Astrocyte (in vitro differentiated cells and primary cell): ENCODE measurements at regions not wholly inside any gene's neighbourhood (a gene's known extent, or its start where the extent isn't known, plus 50 kb on each side); places are given as distances from the start of the nearest gene placed in this dataset.
A peak's percentile ranks its signal among the peaks of the same experiment; 100 is the strongest.

Source experiments
- DNase-seq: peaks from one replicate; pipeline ENCODE4 v3.0.0-alpha.2; 2010; ENCODE audit warnings: low read depth
- FAIRE-seq: peaks from 2 replicates; lab custom pipeline; 2011; peaks lifted over from hg19 to GRCh38; lab: Jason Lieb, UNC
- H2AFZ ChIP-seq: 2 replicates; pipeline ENCODE4 v1.6.0; 2012; ENCODE audit warnings: low read depth, low read length, inconsistent platforms
- H3K27ac ChIP-seq: 2 replicates; pipeline ENCODE4 v1.5.1; 2011; ENCODE audit warnings: low read depth, low read length, inconsistent platforms
- H3K27me3 ChIP-seq: 2 replicates; pipeline ENCODE4 v1.6.0; 2011; ENCODE audit warnings: low read length, inconsistent platforms; ENCODE audit not compliant: insufficient read depth
- H3K36me3 ChIP-seq: 2 replicates; pipeline ENCODE4 v1.5.1; 2011; ENCODE audit warnings: low read length, inconsistent platforms; ENCODE audit not compliant: insufficient read depth
- H3K4me1 ChIP-seq: 2 replicates; pipeline ENCODE4 v1.5.1; 2011; ENCODE audit warnings: low read length, inconsistent platforms; ENCODE audit not compliant: insufficient read depth
- H3K4me2 ChIP-seq: 2 replicates; pipeline ENCODE4 v1.6.0; 2012; ENCODE audit warnings: low read length, inconsistent platforms
- H3K4me3 ChIP-seq: 2 replicates; pipeline ENCODE4 v1.5.1; 2011; ENCODE audit warnings: low read depth, mild to moderate bottlenecking, low read length, inconsistent platforms; ENCODE audit not compliant: insufficient read depth
- H3K79me2 ChIP-seq: 2 replicates; pipeline ENCODE4 v1.6.0; 2012; ENCODE audit warnings: mild to moderate bottlenecking, low read length, inconsistent platforms; ENCODE audit not compliant: insufficient read depth
- H3K9ac ChIP-seq: 2 replicates; pipeline ENCODE4 v1.6.0; 2012; ENCODE audit warnings: mild to moderate bottlenecking, low read length, inconsistent platforms
- H3K9me3 ChIP-seq: 2 replicates; pipeline ENCODE4 v1.5.1; 2012; ENCODE audit warnings: low read depth, mild to moderate bottlenecking, low read length, inconsistent platforms; ENCODE audit not compliant: insufficient read depth
- H4K20me1 ChIP-seq: 2 replicates; pipeline ENCODE4 v1.6.0; 2012; ENCODE audit warnings: low read length, inconsistent platforms; ENCODE audit not compliant: insufficient read depth
- H3K27ac Mint-ChIP-seq: one replicate; pipeline ENCODE4 v1.8.0; 2021; ENCODE audit warnings: mild to moderate bottlenecking, mixed read lengths; ENCODE audit not compliant: unreplicated experiment
- H3K27me3 Mint-ChIP-seq: one replicate; pipeline ENCODE4 v1.8.0; 2021; ENCODE audit warnings: low read depth, mixed read lengths; ENCODE audit not compliant: unreplicated experiment
- H3K36me3 Mint-ChIP-seq: one replicate; pipeline ENCODE4 v1.8.0; 2021; ENCODE audit warnings: low read depth, mixed read lengths; ENCODE audit not compliant: unreplicated experiment
- H3K4me1 Mint-ChIP-seq: one replicate; pipeline ENCODE4 v1.8.0; 2021; ENCODE audit warnings: low read depth, mixed read lengths; ENCODE audit not compliant: unreplicated experiment
- H3K4me3 Mint-ChIP-seq: one replicate; pipeline ENCODE4 v1.8.0; 2021; ENCODE audit warnings: mild to moderate bottlenecking, moderate library complexity, mixed read lengths; ENCODE audit not compliant: unreplicated experiment
- H3K9me3 Mint-ChIP-seq: one replicate; pipeline ENCODE4 v1.8.0; 2021; ENCODE audit warnings: mild to moderate bottlenecking, mixed read lengths; ENCODE audit not compliant: unreplicated experiment
- EZH2 ChIP-seq: IDR thresholded peaks from 2 replicates; pipeline ENCODE4 v1.6.1; 2012; ENCODE audit warnings: mild to moderate bottlenecking, low read length, inconsistent platforms; ENCODE audit not compliant: insufficient read depth
- TF ChIP-seq, protein P1 (sequence below): IDR thresholded peaks from 2 replicates; pipeline ENCODE4 v1.5.1; 2011; ENCODE audit warnings: low read depth, mild to moderate bottlenecking, inconsistent platforms, low read length, moderate library complexity; ENCODE audit not compliant: insufficient read depth

GRCh38 chr2:106582148-106583143 is 95.3 kb downstream of the CD8B2 start:
- Mint-ChIP-seq H3K4me1 (peaks cover 11% of the 10 kb centered on the region), H3K4me3 (peak overlapping the region; percentile 88), H3K27me3 (peaks cover 26% of the 10 kb centered on the region), H3K36me3 (no peaks in the 10 kb centered on the region), H3K27ac (peak overlapping the region; percentile 91), H3K9me3 (peaks cover 9% of the 10 kb centered on the region)
- TF ChIP-seq, protein P1, sequence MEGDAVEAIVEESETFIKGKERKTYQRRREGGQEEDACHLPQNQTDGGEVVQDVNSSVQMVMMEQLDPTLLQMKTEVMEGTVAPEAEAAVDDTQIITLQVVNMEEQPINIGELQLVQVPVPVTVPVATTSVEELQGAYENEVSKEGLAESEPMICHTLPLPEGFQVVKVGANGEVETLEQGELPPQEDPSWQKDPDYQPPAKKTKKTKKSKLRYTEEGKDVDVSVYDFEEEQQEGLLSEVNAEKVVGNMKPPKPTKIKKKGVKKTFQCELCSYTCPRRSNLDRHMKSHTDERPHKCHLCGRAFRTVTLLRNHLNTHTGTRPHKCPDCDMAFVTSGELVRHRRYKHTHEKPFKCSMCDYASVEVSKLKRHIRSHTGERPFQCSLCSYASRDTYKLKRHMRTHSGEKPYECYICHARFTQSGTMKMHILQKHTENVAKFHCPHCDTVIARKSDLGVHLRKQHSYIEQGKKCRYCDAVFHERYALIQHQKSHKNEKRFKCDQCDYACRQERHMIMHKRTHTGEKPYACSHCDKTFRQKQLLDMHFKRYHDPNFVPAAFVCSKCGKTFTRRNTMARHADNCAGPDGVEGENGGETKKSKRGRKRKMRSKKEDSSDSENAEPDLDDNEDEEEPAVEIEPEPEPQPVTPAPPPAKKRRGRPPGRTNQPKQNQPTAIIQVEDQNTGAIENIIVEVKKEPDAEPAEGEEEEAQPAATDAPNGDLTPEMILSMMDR: peak; percentile 92
- TF ChIP-seq EZH2: no peak
- Histone ChIP-seq H3K36me3 (no peaks in the 10 kb centered on the region), H3K4me2 (peak overlapping the region; percentile 83), H2AFZ (peak overlapping the region; percentile 37), H3K27ac (no peak overlapping the region), H3K27me3 (peaks cover 15% of the 10 kb centered on the region), H3K4me1 (peaks cover 5% of the 10 kb centered on the region), H3K9me3 (no peaks in the 10 kb centered on the region), H3K4me3 (peak overlapping the region; percentile 57), H3K79me2 (no peaks in the 10 kb centered on the region), H4K20me1 (no peaks in the 10 kb centered on the region), H3K9ac (no peak overlapping the region)
- DNase-seq (peak; percentile 47), FAIRE-seq (peak; percentile 80)

DNA sequence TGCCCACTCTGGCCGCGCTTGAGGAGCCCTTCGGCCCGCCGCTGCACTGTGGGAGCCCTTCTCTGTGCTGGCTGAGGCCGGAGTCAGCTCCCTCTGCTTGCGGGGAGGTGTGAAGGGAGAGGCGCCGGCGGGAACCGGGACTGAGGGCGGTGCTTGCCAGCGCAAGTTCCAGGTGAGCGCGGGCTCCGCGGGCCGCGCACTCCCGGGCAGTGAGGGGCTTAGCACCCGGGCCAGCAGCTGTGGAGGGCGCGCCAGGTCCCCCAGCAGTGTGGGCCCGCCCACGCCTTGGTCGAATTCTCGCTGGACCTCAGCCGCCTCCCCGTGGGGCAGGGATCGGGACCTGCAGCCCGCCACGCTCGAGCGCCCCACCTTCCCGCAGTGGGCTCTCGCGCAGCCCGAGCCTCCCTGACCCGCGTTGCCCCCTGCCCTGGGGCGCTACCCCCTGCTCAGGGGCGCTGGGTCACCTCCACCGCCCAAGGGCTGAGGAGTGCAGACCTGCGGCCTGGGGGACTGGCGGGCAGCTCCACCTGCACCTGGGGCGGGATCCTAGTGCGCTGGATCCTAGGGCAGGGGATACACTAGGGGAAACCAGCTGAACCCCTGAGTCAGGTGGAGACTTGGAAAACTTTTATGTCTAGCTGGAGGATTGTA is 97.3 kb downstream of the CD8B2 start:
- Histone ChIP-seq H3K4me1 (peaks cover 5% of the 10 kb centered on the region), H3K4me3 (no peak overlapping the region), H3K27ac (no peak overlapping the region), H3K9me3 (no peaks in the 10 kb centered on the region), H3K27me3 (peaks cover 12% of the 10 kb centered on the region), H3K9ac (no peak overlapping the region), H4K20me1 (no peaks in the 10 kb centered on the region), H2AFZ (no peak overlapping the region), H3K4me2 (no peak overlapping the region), H3K79me2 (no peaks in the 10 kb centered on the region), H3K36me3 (no peaks in the 10 kb centered on the region)
- peaks cover 11% of the 10 kb centered on the region for H3K4me1 Mint-ChIP-seq
- TF ChIP-seq EZH2: no peak
- TF ChIP-seq, protein P1: no peak
- no peak overlapping the region for H3K27ac Mint-ChIP-seq
- DNase-seq: no peak
- H3K9me3 Mint-ChIP-seq: peaks cover 9% of the 10 kb centered on the region
- no peak overlapping the region for H3K4me3 Mint-ChIP-seq
- no peak for FAIRE-seq
- peaks cover 27% of the 10 kb centered on the region for H3K27me3 Mint-ChIP-seq
- H3K36me3 Mint-ChIP-seq: no peaks in the 10 kb centered on the region
